8988T (cell line): ENCODE measurements at regions not wholly inside any gene's neighbourhood (a gene's known extent, or its start where the extent isn't known, plus 50 kb on each side); places are given as distances from the start of the nearest gene placed in this dataset.
"Not testable (repeated sequence)": the region's sequence is repeated elsewhere in the genome, so short reads cannot be mapped to it uniquely, and the experiment has no call there.

Experiments used
- DNase-seq: peaks from one replicate; pipeline ENCODE4 v3.0.0; 2011

DNA sequence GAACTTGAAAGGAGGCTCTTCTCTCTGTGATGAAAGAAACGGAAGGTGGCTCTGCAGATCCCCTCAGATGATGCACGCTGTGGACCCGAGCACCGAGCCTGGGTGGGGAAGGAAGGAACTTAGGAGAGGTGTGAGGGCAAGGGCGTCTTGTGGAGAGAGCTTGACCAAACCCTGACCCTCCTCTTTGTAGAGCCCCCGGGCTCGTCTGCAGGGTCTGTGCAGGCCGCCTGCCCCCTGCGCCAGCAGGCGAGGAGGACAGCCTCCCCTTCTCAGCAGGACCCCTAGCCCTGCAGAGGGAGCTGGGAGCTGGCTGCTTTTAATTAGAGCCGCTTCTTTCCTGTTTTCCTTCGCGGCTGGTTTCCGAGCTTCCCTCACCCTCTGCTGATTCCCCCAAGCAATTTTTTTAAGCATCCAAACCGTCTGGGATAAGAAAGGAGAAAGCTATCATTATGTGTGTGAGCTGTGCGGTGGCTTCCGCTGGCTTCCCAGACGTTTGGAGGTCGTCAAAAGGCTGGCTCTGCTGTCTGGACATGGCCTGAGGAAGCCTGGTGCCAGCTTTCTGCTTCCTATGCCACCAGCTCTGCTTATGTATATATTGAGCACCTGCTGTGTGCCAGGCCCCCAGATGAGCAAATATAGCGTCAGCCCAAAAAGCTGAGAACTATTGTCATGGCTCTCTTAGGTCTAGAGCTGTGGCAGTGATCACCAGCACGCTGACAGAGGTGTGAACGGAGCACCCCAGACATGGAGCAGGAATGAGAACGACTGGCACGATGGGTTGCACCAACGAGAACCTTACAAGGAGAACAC lies 160.2 kb upstream of the IRF2BP2 start:
- DNase-seq = no peak

DNA sequence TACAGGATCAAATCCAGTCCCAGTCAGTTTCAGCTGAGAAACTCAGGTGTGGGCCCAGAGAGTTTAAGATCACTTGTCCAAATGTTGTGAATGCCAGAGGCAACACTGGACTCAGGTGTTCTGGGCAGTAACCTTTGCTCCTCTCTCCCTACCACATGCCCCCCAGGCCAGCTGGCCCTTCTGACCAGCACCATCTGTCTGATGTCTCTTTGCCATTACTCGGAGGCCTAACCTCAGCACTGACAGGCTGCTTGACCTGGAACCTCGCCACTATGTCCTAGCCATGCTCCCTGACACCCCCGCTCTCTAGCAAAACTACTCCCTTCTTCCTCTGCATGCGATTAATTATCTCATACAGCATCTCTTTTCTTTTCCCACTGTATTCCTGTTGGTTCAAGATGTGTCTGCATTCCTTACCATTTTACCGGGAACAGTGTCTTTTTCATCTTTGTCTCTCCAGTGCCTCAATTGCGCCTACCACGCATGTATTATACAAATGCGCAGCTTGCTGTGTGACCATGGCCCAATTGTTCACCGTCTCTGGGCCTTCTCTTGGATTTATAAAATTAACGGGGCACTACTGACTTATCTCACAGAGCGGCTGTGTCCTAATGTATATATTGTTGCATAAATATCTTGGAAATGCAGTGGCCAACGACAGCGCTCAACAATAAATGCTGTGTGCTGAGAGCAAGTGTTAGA lies 159.5 kb upstream of the IRF2BP2 start:
- DNase-seq = no peak

DNA sequence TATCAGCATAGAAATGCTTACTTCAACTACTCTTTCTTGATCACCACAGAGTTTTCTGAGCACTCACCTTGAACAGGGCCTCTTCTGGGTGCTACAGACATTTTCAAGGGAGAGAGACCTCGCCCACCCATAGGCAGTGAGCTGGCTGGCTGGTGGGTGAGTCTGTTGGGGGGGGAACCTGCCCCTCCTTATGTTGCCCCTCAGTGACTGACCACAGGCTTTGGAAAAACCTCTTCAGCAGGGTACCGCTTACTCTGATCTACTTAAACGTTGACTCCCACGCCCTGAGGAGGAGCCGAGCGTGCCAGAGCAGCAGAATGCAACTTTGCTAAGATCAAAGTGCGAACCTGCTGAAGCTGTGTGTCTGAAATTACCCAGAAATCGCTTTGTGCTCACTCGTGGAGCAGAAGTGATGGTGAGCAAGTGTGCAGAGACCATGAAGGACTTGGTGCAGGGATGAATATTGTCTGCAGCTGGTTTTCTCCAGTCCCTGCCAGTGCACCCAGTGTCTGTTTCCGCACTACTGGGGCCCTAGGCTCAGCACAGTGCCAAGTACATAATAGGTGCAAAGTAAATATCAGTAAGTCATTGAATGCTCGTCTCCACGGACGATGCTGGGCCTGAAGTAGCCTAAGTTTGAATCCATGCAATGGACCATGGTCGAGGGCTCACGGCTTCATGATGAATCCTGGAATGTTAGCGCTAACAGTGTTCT lies 158.7 kb upstream of the IRF2BP2 start:
- DNase-seq = no peak

DNA sequence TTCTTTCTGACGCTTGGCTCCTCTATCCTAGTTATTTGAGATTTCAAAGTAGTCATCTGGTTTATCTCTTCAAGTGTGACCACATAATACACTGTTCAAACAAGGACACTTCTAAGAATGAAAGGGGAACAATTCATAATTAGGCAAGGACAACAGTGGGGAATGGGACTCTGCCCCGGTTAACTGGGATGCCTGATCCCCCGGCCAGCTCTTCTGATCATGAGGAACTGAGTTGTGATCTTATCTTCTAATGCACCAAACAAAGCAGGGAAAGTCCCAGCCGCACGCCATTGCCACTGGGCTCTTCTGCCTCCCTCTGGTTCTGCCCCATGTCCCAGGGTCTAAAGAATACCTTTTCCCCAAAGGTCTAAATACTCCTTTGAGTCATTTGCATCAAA lies 158.2 kb upstream of the IRF2BP2 start:
- DNase-seq = no peak

DNA sequence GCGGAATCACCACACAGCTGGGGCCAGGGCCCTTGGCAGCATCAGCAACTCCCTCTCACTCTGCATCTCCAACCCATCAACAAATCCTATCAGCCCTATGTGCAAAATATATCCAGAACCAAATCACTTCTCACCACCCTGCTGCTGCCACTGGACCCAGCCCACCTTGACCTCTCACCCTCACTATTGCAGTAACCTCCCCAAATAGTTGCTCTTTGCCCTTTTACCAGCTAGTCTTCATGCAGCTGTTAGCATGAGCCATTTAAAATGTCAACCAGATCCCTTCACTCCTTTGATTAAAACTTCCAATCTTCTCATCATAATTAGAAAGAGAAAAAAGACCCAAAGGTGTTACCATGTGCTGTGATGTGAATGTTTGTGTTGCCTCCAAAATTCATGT lies 155.7 kb upstream of the IRF2BP2 start:
- no peak for DNase-seq

DNA sequence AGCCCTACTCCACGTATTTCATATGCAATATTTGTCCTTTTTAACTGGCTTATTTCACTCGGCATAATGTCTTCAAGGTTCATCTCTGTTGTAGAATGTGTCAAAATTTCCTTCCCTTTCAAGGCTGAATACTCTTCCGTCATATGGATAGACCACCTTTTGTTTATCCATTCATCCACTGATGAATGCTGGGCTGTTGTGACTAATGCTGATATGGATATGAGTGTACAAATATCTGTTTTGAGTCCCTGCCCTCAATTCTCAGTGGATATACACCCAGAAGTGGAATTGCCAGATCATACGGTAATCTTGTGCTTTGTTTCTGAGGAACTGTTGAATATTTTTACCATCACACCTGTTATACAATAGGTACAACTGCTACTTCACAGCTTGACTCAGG lies 155.2 kb upstream of the IRF2BP2 start:
- DNase-seq = no peak

DNA sequence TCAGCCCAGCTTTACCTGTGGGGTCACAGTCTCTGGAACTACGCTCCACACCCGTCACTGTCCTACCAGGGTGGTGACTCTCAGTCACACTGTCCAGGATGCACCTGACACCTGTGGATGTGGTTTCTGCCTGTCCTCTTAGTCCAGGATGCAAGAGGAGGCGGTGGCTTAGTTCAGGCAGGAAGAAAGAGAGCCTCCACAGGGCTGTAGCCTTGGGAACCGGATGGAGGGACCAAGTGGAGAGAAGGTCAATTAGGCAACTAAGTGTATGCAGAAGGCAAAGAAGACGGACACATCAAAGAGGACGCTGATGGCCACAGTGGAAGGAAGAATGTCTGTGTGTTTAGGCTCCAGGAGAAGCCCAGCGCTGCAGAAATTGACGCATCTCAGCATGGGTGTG lies 153.9 kb upstream of the IRF2BP2 start:
- no peak for DNase-seq

DNA sequence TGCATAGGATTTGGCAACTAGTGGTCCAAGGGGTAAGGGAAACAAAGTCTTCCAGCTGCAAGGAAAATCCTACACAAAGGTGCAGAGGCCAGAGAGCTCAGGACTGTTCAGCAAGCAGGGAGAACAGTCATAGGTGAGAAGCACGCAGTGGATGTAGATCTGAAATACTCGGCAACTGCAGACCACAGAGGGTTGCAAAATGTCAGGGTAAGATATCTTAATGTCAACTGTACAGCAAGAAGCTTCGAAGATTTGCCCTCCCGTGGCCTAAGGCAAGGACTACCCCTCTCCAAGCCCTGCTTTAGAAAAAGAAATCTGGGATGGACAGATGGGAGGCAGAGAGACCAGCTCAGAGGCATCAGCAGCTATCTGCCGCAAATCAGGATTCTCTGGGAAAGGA lies 153.4 kb upstream of the IRF2BP2 start:
- no peak for DNase-seq

DNA sequence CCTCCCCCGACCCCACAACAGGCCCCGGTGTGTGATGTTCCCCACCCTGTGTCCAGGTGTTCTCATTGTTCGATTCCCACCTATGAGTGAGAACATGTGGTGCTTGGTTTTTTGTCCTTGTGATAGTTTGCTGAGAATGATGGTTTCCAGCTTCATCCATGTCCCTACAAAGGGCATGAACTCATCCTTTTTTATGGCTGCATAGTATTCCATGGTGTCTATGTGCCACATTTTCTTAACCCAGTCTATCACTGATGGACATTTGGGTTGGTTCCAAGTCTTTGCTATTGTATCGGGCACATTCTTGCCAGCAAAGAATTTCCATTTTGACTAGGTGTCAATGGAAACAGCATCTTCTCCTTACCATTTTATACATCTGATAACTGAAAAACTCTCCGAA lies 152.1 kb upstream of the IRF2BP2 start:
- not testable (repeated sequence) for DNase-seq

DNA sequence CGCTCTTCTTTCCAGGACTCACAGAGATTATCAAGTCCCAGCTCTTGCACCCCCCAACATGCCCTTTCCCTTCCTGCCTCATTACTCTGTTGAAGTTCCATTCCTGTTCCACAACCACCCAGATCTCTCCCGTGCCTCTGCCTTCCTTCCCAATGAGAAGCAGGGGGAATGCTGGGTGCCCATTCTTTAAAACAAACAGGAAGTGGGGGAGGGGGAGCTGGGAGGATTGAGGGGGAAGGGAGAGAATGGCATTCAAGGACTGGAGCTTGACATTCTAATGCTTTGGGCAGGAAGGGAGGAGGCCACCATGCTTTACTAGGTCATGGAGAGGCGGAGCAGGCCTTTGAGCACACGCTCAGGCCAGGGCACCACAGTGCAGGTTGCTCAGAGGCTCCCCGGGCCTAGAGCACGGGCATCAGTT lies 150.3 kb upstream of the IRF2BP2 start:
- no peak for DNase-seq

DNA sequence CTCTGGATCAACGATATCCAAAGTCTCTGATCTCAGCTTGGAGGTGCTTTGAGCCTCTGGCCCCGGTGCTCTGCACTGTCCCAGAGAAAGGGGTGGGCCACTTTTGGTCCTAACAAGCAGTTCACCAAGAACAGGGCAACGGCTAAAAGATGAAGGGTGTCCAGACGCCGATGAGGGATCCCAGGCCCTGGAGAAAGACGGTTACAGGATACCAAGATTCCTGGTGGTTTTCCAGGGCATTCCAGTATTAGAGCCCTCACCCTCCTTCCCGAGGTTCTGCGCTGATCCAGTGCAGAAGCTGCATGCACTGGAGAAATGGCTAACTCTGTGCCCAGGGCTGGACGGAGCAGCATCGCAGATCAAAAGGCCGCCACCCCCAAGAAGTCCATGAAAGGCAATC lies 149.9 kb upstream of the IRF2BP2 start:
- DNase-seq = no peak

DNA sequence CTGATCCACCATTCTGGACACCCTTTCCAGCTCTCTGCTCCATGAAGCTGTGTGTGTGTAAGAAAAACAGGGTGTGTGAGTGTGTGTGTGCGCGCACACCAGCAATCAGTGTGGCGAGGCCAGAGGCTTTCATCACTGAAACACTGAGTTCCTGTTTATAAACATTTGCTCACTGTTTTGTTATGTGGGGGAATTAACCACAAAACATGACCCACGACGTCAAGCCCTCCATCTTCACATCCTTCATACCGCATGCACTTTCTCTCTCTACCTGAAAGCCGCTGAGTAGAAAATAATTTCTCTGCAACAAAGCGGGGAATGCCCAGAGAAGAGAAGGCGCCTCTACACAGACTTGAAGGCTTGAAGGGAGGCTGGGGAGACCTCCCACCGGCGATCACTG lies 148.9 kb upstream of the IRF2BP2 start:
- DNase-seq = no peak

DNA sequence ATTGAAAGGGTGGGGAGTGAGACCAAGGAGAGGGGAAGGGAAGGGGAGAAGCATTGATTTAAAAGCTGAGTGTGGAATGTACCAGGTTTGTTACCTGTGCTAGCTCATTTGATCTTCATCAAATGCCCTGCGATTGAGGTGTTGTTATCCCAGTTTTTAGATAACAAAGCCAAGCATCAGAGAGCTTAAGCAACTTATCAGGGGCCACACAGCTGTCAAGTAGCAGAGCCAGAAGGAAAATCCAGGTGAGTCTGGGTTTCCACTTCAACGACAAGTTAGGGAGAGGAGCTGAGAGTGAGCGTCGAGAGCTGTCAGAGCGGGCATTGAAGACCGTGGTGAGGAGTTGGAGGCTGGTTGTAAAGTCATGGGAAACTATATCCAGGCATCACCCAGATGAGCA lies 146.9 kb upstream of the IRF2BP2 start:
- no peak for DNase-seq

DNA sequence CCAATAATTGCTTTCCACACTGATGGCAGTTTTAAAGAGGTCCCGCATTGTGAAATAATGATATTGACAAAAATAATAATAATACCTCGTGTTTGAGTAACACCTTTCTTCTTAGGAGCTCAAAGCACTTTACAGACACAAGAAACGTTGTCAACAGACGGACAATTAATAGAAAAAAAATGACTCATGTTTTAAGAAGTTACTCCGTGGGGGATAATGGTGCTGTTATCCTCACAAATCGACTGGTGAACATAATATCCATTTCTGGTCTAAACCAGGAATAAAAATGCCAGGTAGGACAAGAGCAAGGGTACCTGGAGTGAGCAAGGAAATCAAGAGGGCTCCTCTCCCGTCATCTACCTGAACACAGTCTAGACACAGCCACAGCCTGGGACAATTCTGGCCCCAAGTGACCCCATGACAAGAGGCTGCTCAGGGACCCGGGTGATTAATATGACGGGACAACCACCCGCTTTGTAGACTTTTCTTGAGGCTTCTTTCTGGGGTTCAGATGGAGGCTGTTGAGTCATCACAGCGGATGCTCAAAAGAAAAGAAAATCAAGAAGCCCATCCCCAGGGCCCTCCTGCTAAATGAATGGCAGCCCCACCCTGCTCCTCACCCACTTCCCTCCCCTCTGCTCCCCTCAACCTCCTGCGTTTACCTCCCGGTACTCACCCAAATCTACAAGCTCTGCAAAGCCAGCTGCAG lies 146.2 kb upstream of the IRF2BP2 start:
- DNase-seq = no peak

DNA sequence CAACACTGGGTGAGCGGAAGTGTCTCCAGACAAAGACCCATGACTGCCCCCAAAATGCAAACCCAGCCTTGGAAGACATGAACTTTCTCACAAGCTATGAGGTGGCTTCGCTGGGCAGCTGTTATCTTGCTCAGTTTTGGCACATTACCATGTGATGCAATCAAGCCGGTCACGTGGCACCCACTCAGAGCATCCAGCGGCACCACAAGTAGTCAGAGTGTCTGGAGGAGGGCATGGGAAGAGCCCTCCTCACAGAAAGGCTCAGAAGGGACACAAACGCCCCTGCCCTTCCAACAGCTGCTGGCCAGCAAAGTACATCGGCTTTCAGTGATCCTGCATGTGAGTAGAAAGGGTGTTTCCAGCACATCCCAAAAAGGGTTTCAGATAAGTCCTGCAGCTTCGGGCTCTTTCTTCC lies 145.5 kb upstream of the IRF2BP2 start:
- no peak for DNase-seq

DNA sequence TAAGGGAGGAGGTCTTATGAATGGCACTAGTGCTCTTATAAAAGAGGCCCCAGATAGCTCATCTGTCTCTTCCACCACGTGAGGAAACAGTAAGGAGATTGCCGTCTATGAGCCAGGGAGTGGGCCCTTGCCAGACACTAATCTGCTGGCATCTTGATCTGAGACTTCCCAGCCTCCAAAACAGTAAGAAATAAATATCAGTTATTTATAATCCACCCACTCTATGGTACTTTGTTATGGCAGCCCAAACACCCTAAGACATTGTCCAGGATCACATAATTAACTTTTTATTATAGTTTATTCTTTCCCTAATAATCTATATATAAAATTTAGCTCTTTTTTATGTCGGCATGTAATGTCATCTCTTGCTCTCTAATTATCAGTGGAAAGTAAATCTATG lies 144.0 kb upstream of the IRF2BP2 start:
- no peak for DNase-seq

DNA sequence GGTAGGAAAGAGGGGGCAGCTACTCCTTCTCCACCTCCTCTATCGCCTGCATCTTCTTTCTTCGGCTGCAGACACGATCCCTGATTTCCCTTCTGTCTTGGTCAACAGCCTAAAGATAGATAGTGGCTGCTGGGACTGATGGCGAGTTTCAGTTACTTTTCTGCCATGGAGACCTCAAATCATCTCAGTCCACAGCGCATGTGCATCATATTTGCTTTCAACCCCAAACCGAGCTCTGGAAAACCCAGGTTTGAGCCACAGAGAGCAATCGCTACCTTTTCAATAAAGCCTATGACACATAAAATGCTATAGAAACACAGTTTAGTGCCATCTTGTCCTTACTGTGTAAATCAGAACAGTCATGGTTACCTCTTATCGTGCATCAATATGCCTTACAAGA lies 142.9 kb upstream of the IRF2BP2 start:
- DNase-seq = no peak

DNA sequence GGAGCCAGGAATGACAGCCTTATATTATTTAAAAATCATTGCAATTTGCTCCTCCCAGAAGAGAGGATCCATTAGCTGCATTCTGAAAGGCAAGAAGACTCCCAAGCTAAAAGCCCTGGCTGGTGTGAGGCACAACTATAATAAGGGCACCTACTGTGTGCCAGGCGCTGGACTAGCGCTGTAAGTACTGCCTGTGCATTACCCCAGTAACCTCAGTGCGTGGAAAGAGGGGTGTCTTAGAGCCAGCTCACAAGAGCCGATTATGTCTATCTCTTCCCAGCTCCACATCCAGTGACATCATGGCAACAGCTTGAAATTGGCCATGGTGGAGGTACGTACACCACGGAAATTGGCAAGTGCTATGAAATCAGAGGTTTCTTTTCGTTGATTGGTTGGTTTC lies 141.7 kb upstream of the IRF2BP2 start:
- no peak for DNase-seq

DNA sequence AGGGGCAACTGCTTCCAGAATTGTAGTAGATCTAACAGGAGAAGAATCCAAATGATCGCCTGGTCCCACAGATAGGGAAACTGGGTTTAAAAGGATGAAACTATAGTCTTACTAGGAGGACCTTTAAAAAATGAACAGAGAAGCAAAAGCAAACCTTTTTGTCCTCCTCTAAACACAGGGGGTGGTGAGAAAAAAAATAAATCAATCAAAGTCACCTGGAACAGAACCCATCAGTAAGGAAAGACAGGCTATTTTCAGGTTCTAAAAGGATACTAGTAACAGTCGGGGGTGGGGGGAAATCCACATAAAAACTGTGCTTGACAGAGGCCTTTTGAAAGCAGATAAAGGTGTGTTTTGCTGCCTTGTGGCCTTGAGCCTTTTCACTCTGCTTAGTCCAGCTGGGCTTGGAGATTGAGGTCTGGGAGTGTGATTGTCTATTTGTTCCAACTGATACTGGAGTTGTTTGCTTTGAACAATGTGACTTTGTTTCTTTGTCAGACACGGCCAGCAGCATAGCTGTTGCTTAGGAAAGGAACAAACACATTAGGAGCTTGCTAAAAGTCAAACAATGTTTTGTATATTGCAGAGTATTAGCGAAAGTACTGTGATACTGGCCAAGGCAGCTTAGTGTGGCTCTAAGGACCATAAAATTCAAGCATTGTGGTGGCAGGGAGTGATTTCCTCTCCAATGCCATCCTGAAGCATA lies 141.1 kb upstream of the IRF2BP2 start:
- DNase-seq = no peak

DNA sequence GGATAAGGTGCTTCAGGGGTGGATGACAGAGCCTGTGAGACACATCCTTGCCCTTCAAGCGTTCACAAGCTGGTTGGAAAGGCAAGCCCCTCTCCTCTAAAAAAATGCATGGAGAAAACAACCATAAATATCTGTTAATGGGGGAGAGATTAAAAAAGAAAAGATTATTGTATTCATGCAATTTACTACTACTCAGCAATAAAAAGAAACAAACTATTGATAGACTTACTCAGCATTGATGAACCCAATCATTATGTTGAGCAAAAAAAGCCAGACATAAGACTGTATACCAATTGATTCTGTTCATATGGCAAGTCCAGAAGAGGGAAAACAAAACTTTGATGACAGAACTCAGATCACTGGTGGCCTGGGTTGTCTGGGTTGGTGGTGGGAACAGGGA lies 138.7 kb upstream of the IRF2BP2 start:
- no peak for DNase-seq

DNA sequence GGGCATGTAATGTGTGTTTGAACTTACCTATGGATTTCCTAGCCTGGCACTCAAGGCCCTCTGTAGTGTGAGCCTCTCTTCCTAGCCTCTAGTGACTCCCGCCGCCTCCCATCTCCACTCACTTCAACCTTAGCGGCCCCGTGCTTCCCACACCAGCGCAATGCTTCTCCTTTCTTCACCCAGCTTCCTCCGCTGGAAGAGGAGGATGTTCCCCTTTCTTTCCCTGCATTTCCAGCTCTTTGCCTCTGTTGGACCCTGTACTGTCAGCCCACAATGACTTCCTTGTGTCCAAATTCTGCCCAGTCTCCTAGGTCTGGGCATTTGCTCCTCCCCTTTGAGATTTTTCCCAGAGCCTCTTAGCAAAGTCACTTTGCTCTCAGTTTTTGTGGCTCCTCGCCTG lies 138.1 kb upstream of the IRF2BP2 start:
- no peak for DNase-seq

DNA sequence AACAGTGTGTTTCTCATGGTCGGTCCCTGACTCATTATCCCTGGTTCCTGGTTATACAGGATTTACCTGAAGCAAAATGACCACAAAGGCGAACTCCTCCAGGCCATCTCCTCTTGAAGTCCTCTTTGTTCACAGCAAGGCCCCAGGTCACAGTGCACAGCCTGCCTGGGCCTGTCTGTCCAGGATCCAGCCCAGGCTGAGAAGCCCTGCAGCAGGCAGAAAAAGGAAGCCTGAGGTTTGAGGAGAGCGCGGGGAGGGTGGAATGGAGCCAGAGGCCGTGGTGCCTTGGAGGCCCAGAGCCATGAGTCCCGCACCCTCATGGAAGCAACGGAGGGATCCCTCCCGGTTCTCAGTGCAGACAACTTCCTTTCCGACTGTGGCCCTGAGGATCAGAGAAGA lies 136.8 kb upstream of the IRF2BP2 start:
- no peak for DNase-seq
